GM23338 (cell line): ENCODE measurements at regions not wholly inside any gene's neighbourhood (a gene's known extent, or its start where the extent isn't known, plus 50 kb on each side); places are given as distances from the start of the nearest gene placed in this dataset.

ENCODE experiments used
- ATAC-seq: fragments of 200-7000 bp; cut with Tn5 transposase; 3 replicates; pipeline ENCODE4 v1.9.1; 2020
- DNase-seq: peaks from one replicate; pipeline ENCODE4 v3.0.0-alpha.2; 2015; ENCODE audit warnings: low spot score
- H2AFZ ChIP-seq: fragments of 200-600 bp; sonication (generic); 2 replicates; pipeline ENCODE4 v1.8.0; 2016; ENCODE audit warnings: antibody characterized with exemption, mild to moderate bottlenecking, moderate library complexity
- H3F3A ChIP-seq: fragments of 200-600 bp; sonication (generic); replicated peaks from 2 replicates; pipeline ENCODE4 v1.8.0; 2017; ENCODE audit warnings: antibody characterized with exemption, mixed run types, low read depth
- H3K27ac ChIP-seq: fragments of 200-600 bp; sonication (generic); 2 replicates; pipeline ENCODE4 v1.6.1; 2016; ENCODE audit warnings: low read depth
- H3K27me3 ChIP-seq: fragments of 200-600 bp; sonication (generic); 2 replicates; pipeline ENCODE4 v1.8.0; 2016; ENCODE audit warnings: mild to moderate bottlenecking, mixed run types, moderate library complexity; ENCODE audit not compliant: insufficient read depth
- H3K36me3 ChIP-seq: fragments of 200-600 bp; sonication (generic); 2 replicates; pipeline ENCODE4 v1.8.0; 2016; ENCODE audit warnings: mild to moderate bottlenecking; ENCODE audit not compliant: insufficient read depth
- H3K4me1 ChIP-seq: fragments of 200-600 bp; sonication (generic); 2 replicates; pipeline ENCODE4 v1.8.0; 2016; ENCODE audit warnings: mild to moderate bottlenecking, moderate library complexity; ENCODE audit not compliant: insufficient read depth
- H3K4me2 ChIP-seq: fragments of 200-600 bp; sonication (generic); 2 replicates; pipeline ENCODE4 v1.7.1; 2017; ENCODE audit warnings: mixed run types
- H3K4me3 ChIP-seq: fragments of 200-600 bp; sonication (generic); 2 replicates; pipeline ENCODE4 v1.6.1; 2016; ENCODE audit warnings: mixed run types
- H3K79me2 ChIP-seq: fragments of 200-600 bp; sonication (generic); replicated peaks from 2 replicates; pipeline ENCODE4 v1.8.0; 2017; ENCODE audit warnings: mild to moderate bottlenecking; ENCODE audit not compliant: insufficient read depth
- H3K9me2 ChIP-seq: fragments of 200-600 bp; sonication (generic); 2 replicates; pipeline ENCODE4 v1.8.0; 2017; ENCODE audit not compliant: insufficient read depth
- H4K20me1 ChIP-seq: fragments of 200-600 bp; sonication (generic); replicated peaks from 2 replicates; pipeline ENCODE4 v1.8.0; 2017; ENCODE audit warnings: mild to moderate bottlenecking; ENCODE audit not compliant: insufficient read depth
- H3K27ac Mint-ChIP-seq: 2 replicates; pipeline ENCODE4 v1.8.0; 2020; ENCODE audit warnings: inconsistent platforms, mild to moderate bottlenecking, moderate library complexity, mixed read lengths
- H3K27me3 Mint-ChIP-seq: 3 replicates; pipeline ENCODE4 v1.8.0; 2022; ENCODE audit warnings: low read depth, mild to moderate bottlenecking, moderate library complexity, mixed read lengths, inconsistent platforms; ENCODE audit not compliant: insufficient read depth, poor library complexity
- H3K36me3 Mint-ChIP-seq: 3 replicates; pipeline ENCODE4 v1.8.0; 2021; ENCODE audit warnings: low read depth, mild to moderate bottlenecking, inconsistent platforms, moderate library complexity, mixed read lengths
- H3K4me1 Mint-ChIP-seq: 3 replicates; pipeline ENCODE4 v1.8.0; 2020; ENCODE audit warnings: mild to moderate bottlenecking, inconsistent platforms, mixed read lengths
- H3K4me3 Mint-ChIP-seq: 3 replicates; pipeline ENCODE4 v1.8.0; 2021; ENCODE audit warnings: moderate library complexity, mild to moderate bottlenecking, inconsistent platforms, mixed read lengths
- H3K9me3 Mint-ChIP-seq: 3 replicates; pipeline ENCODE4 v1.8.0; 2020; ENCODE audit warnings: moderate library complexity, mild to moderate bottlenecking, inconsistent platforms, mixed read lengths
- CREB1 ChIP-seq: fragments of 250-450 bp; sonication (Bioruptor Pico); IDR thresholded peaks from 2 replicates; pipeline ENCODE4 v1.5.0; 2020; ENCODE audit warnings: low read depth, mild to moderate bottlenecking, moderate library complexity
- EZH2 ChIP-seq: fragments of 200-600 bp; sonication (generic); IDR thresholded peaks from one replicate; pipeline ENCODE4 v1.8.0; 2017; ENCODE audit warnings: antibody characterized with exemption, mild to moderate bottlenecking, low read depth; ENCODE audit not compliant: unreplicated experiment
- POLR2AphosphoS5 ChIP-seq: IDR thresholded peaks from 2 replicates; pipeline ENCODE4 v1.6.1; 2016; ENCODE audit warnings: antibody characterized with exemption, low read depth
- ZNF114 ChIP-seq: fragments of 250-450 bp; sonication (Bioruptor Pico); IDR thresholded peaks from 2 replicates; pipeline ENCODE4 v1.5.0; 2020; ENCODE audit warnings: mild to moderate bottlenecking, moderate library complexity
- ZNF331 ChIP-seq: fragments of 250-450 bp; sonication (Bioruptor Pico); IDR thresholded peaks from 2 replicates; pipeline ENCODE4 v1.5.0; 2020; ENCODE audit warnings: low read depth, mild to moderate bottlenecking, moderate library complexity
- ZNF462 ChIP-seq: fragments of 250-450 bp; sonication (Bioruptor Pico); IDR thresholded peaks from 2 replicates; pipeline ENCODE4 v1.5.0; 2020; ENCODE audit warnings: mild to moderate bottlenecking, moderate library complexity
- TF ChIP-seq, protein P1 (sequence below), 2 experiments: fragments of 200-600 bp in 1 of 2; sonication (generic) in 1 of 2; conservative IDR thresholded peaks; 2 replicates each; pipeline versions ENCODE4 v1.5.1 to v1.6.1; 2016 to 2017; ENCODE audit warnings: antibody characterized with exemption in 2 of 2, low read depth in 2 of 2, mild to moderate bottlenecking in 2 of 2, moderate library complexity in 1 of 2
- TF ChIP-seq, protein P2 (sequence below): IDR thresholded peaks from 2 replicates; pipeline ENCODE4 v1.6.1; 2016; ENCODE audit warnings: antibody characterized with exemption

- no peak overlapping the region for H3K27ac ChIP-seq
- ATAC-seq = no peak
- H3K4me3 ChIP-seq = no peak overlapping the region
- no peaks in the 10 kb centered on the region for H3K27me3 ChIP-seq
- no peak for TF ChIP-seq POLR2AphosphoS5
- TF ChIP-seq, protein P1, sequence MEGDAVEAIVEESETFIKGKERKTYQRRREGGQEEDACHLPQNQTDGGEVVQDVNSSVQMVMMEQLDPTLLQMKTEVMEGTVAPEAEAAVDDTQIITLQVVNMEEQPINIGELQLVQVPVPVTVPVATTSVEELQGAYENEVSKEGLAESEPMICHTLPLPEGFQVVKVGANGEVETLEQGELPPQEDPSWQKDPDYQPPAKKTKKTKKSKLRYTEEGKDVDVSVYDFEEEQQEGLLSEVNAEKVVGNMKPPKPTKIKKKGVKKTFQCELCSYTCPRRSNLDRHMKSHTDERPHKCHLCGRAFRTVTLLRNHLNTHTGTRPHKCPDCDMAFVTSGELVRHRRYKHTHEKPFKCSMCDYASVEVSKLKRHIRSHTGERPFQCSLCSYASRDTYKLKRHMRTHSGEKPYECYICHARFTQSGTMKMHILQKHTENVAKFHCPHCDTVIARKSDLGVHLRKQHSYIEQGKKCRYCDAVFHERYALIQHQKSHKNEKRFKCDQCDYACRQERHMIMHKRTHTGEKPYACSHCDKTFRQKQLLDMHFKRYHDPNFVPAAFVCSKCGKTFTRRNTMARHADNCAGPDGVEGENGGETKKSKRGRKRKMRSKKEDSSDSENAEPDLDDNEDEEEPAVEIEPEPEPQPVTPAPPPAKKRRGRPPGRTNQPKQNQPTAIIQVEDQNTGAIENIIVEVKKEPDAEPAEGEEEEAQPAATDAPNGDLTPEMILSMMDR (conservative IDR thresholded peaks at IDR 0.05; ENCODE audit: low read depth in 2 of 2) = no peak
- TF ChIP-seq, protein P2, sequence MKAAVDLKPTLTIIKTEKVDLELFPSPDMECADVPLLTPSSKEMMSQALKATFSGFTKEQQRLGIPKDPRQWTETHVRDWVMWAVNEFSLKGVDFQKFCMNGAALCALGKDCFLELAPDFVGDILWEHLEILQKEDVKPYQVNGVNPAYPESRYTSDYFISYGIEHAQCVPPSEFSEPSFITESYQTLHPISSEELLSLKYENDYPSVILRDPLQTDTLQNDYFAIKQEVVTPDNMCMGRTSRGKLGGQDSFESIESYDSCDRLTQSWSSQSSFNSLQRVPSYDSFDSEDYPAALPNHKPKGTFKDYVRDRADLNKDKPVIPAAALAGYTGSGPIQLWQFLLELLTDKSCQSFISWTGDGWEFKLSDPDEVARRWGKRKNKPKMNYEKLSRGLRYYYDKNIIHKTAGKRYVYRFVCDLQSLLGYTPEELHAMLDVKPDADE = no peak
- no peak for TF ChIP-seq ZNF331
- TF ChIP-seq EZH2 = no peak
- Mint-ChIP-seq H3K27me3 (no peaks in the 10 kb centered on the region), H3K9me3 (peaks cover 13% of the 10 kb centered on the region), H3K4me3 (no peak overlapping the region), H3K4me1 (no peaks in the 10 kb centered on the region), H3K36me3 (peaks cover 8% of the 10 kb centered on the region; the same call in 2 of the 3 replicates), H3K27ac (no peak overlapping the region)
- no peak for DNase-seq
- H3K4me2 ChIP-seq = no peak overlapping the region
- no peaks in the 10 kb centered on the region for H3F3A ChIP-seq
- H2AFZ ChIP-seq = no peak overlapping the region
- H4K20me1 ChIP-seq = no peaks in the 10 kb centered on the region
- no peaks in the 10 kb centered on the region for H3K4me1 ChIP-seq
- peaks cover 14% of the 10 kb centered on the region for H3K9me2 ChIP-seq
- H3K36me3 ChIP-seq = peaks cover 6% of the 10 kb centered on the region; the same call in 1 of the 2 replicates
- H3K79me2 ChIP-seq = no peaks in the 10 kb centered on the region
Measured at GRCh38 chr11:121944556-121945230, 171.3 kb downstream of the BLID start.

GRCh38 chr11:121938076-121938475, 177.9 kb downstream of the BLID start:
- peaks cover 14% of the 10 kb centered on the region for H3K9me2 ChIP-seq
- DNase-seq (no peak), ATAC-seq (no peak)
- Mint-ChIP-seq H3K27me3 (peaks cover 1% of the 10 kb centered on the region), H3K9me3 (no peaks in the 10 kb centered on the region), H3K36me3 (no peaks in the 10 kb centered on the region), H3K4me3 (no peak overlapping the region), H3K4me1 (peaks cover 9% of the 10 kb centered on the region; the same call in 2 of the 3 replicates), H3K27ac (no peak overlapping the region)
- no peak overlapping the region for H3K4me3 ChIP-seq
- H3F3A ChIP-seq = no peaks in the 10 kb centered on the region
- H3K36me3 ChIP-seq = no peaks in the 10 kb centered on the region
- H3K4me1 ChIP-seq = peaks cover 9% of the 10 kb centered on the region; the same call in 1 of the 2 replicates
- 0 out of 2 replicates have a peak overlapping the region, but pooled peaks have one; percentile 43 for H2AFZ ChIP-seq
- H4K20me1 ChIP-seq = no peaks in the 10 kb centered on the region
- H3K27me3 ChIP-seq = no peaks in the 10 kb centered on the region
- H3K79me2 ChIP-seq = no peaks in the 10 kb centered on the region
- H3K27ac ChIP-seq = no peak overlapping the region
- no peak overlapping the region for H3K4me2 ChIP-seq
- no peak for TF ChIP-seq CREB1
- no peak for TF ChIP-seq ZNF331
- TF ChIP-seq, protein P2 = no peak
- no peak for TF ChIP-seq ZNF462 (CRISPR knock-in tag)
- TF ChIP-seq ZNF114 (CRISPR knock-in tag) = no peak
